Upper lobe of left lung (tissue), 4 donors: ENCODE measurements at regions not wholly inside any gene's neighbourhood (a gene's known extent, or its start where the extent isn't known, plus 50 kb on each side); places are given as distances from the start of the nearest gene placed in this dataset.
"Not testable (repeated sequence)": the region's sequence is repeated elsewhere in the genome, so short reads cannot be mapped to it uniquely, and the experiment has no call there.

ENCODE experiments used
- EP300 ChIP-seq, 4 donors: sonication (generic); formaldehyde crosslinking; IDR thresholded peaks; one replicate each; pipeline ENCODE4 v1.5.1; 2017; ENCODE audit warnings: antibody characterized with exemption in 4 of 4, control low read depth in 2 of 4
- POLR2A ChIP-seq, 4 donors: fragments of 450-650 bp; IDR thresholded peaks; one replicate each; pipeline ENCODE4 v1.5.1; 2016 to 2017; ENCODE audit warnings: antibody characterized with exemption in 4 of 4, mild to moderate bottlenecking in 2 of 4
- POLR2AphosphoS5 ChIP-seq, 2 donors: sonication (generic); formaldehyde crosslinking; IDR thresholded peaks; one replicate each; pipeline ENCODE4 v1.5.1; 2017; ENCODE audit warnings: antibody characterized with exemption in 2 of 2
- TF ChIP-seq, protein P1 (sequence below), 6 experiments: fragments of 450-650 bp in 4 of 6; fragments of 200-600 bp in 2 of 6; sonication (generic) in 2 of 6; IDR thresholded peaks; one replicate each; pipeline ENCODE4 v1.5.1; 2016 to 2019; ENCODE audit warnings: antibody characterized with exemption in 6 of 6

DNA sequence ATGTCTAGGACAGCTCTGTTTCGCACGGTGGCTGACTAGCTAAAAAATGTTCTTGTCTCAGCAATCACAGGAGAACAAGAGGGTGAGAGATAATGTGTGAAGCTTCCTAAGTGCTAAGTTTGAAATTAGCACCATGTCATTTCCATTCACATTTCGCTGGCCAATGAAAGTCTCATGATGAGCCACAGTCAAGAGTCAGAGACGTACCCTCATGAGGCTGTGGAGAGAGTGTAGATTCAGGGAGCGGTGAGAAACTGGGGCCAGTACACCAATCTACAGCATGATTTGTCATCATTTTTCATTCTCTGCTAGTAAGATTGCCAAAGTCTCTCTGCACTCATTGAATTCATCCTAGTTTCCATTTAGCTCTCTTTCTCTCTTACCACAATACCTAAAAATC lies 98.1 kb downstream of the FAM72C start:
- not testable (repeated sequence) for TF ChIP-seq EP300, POLR2AphosphoS5, POLR2A (IDR thresholded peaks at IDR 0.05)
- TF ChIP-seq, protein P1, sequence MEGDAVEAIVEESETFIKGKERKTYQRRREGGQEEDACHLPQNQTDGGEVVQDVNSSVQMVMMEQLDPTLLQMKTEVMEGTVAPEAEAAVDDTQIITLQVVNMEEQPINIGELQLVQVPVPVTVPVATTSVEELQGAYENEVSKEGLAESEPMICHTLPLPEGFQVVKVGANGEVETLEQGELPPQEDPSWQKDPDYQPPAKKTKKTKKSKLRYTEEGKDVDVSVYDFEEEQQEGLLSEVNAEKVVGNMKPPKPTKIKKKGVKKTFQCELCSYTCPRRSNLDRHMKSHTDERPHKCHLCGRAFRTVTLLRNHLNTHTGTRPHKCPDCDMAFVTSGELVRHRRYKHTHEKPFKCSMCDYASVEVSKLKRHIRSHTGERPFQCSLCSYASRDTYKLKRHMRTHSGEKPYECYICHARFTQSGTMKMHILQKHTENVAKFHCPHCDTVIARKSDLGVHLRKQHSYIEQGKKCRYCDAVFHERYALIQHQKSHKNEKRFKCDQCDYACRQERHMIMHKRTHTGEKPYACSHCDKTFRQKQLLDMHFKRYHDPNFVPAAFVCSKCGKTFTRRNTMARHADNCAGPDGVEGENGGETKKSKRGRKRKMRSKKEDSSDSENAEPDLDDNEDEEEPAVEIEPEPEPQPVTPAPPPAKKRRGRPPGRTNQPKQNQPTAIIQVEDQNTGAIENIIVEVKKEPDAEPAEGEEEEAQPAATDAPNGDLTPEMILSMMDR (IDR thresholded peaks at IDR 0.05) = not testable (repeated sequence)
